HEK293 (cell line): ENCODE measurements at regions not wholly inside any gene's neighbourhood (a gene's known extent, or its start where the extent isn't known, plus 50 kb on each side); places are given as distances from the start of the nearest gene placed in this dataset.

Experiments
- CTCF ChIA-PET: fragments of 350-600 bp; formaldehyde crosslinking; extraction: SDS; loops from one replicate; lab custom pipeline; 2021; ENCODE audit warnings: antibody characterized with exemption; lab: Yijun Ruan, JAX
- POLR2A ChIA-PET: fragments of 300-600 bp; formaldehyde crosslinking; extraction: SDS; loops from one replicate; lab custom pipeline; 2020; ENCODE audit warnings: antibody characterized with exemption, inconsistent platforms; lab: Yijun Ruan, JAX
- H3K27ac ChIP-seq: fragments of 200-500 bp; sonication (Bioruptor generic); 2 replicates; pipeline ENCODE4 v1.5.1; 2014; ENCODE audit warnings: low read depth, low read length, control low read depth, inconsistent platforms; ENCODE audit errors: extremely low read depth
- H3K36me3 ChIP-seq, 2 experiments: fragments of 200-500 bp in 1 of 2; sonication (Bioruptor generic) in 1 of 2; 1 replicate in 1 of 2; 2 replicates in 1 of 2; pipeline ENCODE4 v1.5.1; 2014 to 2017; ENCODE audit warnings: inconsistent platforms in 2 of 2, low read length in 2 of 2; ENCODE audit not compliant: control insufficient read depth in 2 of 2, insufficient read depth in 1 of 2
- H3K4me1 ChIP-seq: fragments of 200-500 bp; sonication (Bioruptor generic); 2 replicates; pipeline ENCODE4 v1.5.1; 2014; ENCODE audit warnings: mild to moderate bottlenecking, low read length, inconsistent platforms; ENCODE audit not compliant: control insufficient read depth, insufficient read depth
- H3K4me3 ChIP-seq: 2 replicates; pipeline ENCODE4 v1.5.1; 2011; ENCODE audit warnings: low read depth, mild to moderate bottlenecking, control low read depth, low read length, moderate library complexity
- H3K9me3 ChIP-seq: fragments of 200-500 bp; sonication (Bioruptor generic); 2 replicates; pipeline ENCODE4 v1.5.1; 2014; ENCODE audit warnings: low read depth, low read length, inconsistent platforms; ENCODE audit not compliant: control insufficient read depth, insufficient read depth
- BCL11B ChIP-seq: fragments of 450-650 bp; formaldehyde crosslinking; IDR thresholded peaks from 2 replicates; pipeline ENCODE4 v1.5.1; 2016; ENCODE audit warnings: low read depth, missing biosample characterization, missing genetic modification characterization
- KLF7 ChIP-seq: fragments of 450-650 bp; formaldehyde crosslinking; IDR thresholded peaks from 2 replicates; pipeline ENCODE4 v1.5.1; 2016; ENCODE audit warnings: missing biosample characterization, missing genetic modification characterization, borderline replicate concordance
- OSR2 ChIP-seq: fragments of 450-650 bp; formaldehyde crosslinking; IDR thresholded peaks from 2 replicates; pipeline ENCODE4 v1.5.1; 2016; ENCODE audit warnings: missing biosample characterization, missing genetic modification characterization
- REST ChIP-seq: fragments of 450-650 bp; formaldehyde crosslinking; IDR thresholded peaks from 2 replicates; pipeline ENCODE4 v1.5.1; 2016; ENCODE audit warnings: missing biosample characterization, missing genetic modification characterization
- SP3 ChIP-seq: fragments of 450-650 bp; formaldehyde crosslinking; IDR thresholded peaks from 2 replicates; pipeline ENCODE4 v1.5.1; 2016; ENCODE audit warnings: missing biosample characterization, missing genetic modification characterization
- SP7 ChIP-seq: fragments of 450-650 bp; formaldehyde crosslinking; IDR thresholded peaks from 2 replicates; pipeline ENCODE4 v1.5.1; 2016; ENCODE audit warnings: missing biosample characterization, missing genetic modification characterization
- TSHZ1 ChIP-seq: fragments of 450-650 bp; formaldehyde crosslinking; IDR thresholded peaks from 2 replicates; pipeline ENCODE4 v1.5.1; 2016; ENCODE audit warnings: missing biosample characterization, missing genetic modification characterization, borderline replicate concordance
- WT1 ChIP-seq: fragments of 450-650 bp; formaldehyde crosslinking; IDR thresholded peaks from 2 replicates; pipeline ENCODE4 v1.5.1; 2016; ENCODE audit warnings: missing biosample characterization, missing genetic modification characterization
- ZBTB1 ChIP-seq: fragments of 450-650 bp; formaldehyde crosslinking; IDR thresholded peaks from 2 replicates; pipeline ENCODE4 v1.5.1; 2016; ENCODE audit warnings: missing biosample characterization, missing genetic modification characterization
- ZBTB20 ChIP-seq: fragments of 450-650 bp; formaldehyde crosslinking; IDR thresholded peaks from 2 replicates; pipeline ENCODE4 v1.5.1; 2016; ENCODE audit warnings: missing biosample characterization, missing genetic modification characterization
- ZFHX2 ChIP-seq: fragments of 450-650 bp; formaldehyde crosslinking; conservative IDR thresholded peaks from 2 replicates; pipeline ENCODE4 v1.5.1; 2016; ENCODE audit warnings: missing biosample characterization, missing genetic modification characterization
- ZNF140 ChIP-seq: fragments of 450-650 bp; formaldehyde crosslinking; IDR thresholded peaks from 2 replicates; pipeline ENCODE4 v1.5.1; 2016; ENCODE audit warnings: missing biosample characterization, missing genetic modification characterization
- ZNF174 ChIP-seq: fragments of 450-650 bp; formaldehyde crosslinking; IDR thresholded peaks from 2 replicates; pipeline ENCODE4 v1.5.0; 2017; ENCODE audit warnings: missing biosample characterization, mild to moderate bottlenecking, missing genetic modification characterization
- ZNF184 ChIP-seq: fragments of 450-650 bp; IDR thresholded peaks from 2 replicates; pipeline ENCODE4 v1.5.1; 2018; ENCODE audit warnings: missing biosample characterization, mild to moderate bottlenecking, missing genetic modification characterization
- ZNF239 ChIP-seq: fragments of 450-650 bp; formaldehyde crosslinking; IDR thresholded peaks from 2 replicates; pipeline ENCODE4 v1.5.1; 2016; ENCODE audit warnings: missing biosample characterization, missing genetic modification characterization
- ZNF24 ChIP-seq: fragments of 450-650 bp; formaldehyde crosslinking; IDR thresholded peaks from 2 replicates; pipeline ENCODE4 v1.5.1; 2016; ENCODE audit warnings: missing biosample characterization, missing genetic modification characterization
- ZNF266 ChIP-seq: fragments of 450-650 bp; formaldehyde crosslinking; IDR thresholded peaks from 2 replicates; pipeline ENCODE4 v1.5.1; 2016; ENCODE audit warnings: missing biosample characterization, missing genetic modification characterization, low read depth
- ZNF302 ChIP-seq: fragments of 450-650 bp; formaldehyde crosslinking; IDR thresholded peaks from 2 replicates; pipeline ENCODE4 v1.5.1; 2016; ENCODE audit warnings: missing biosample characterization, missing genetic modification characterization, low read depth
- ZNF433 ChIP-seq: fragments of 450-650 bp; formaldehyde crosslinking; IDR thresholded peaks from 2 replicates; pipeline ENCODE4 v1.5.1; 2016; ENCODE audit warnings: missing biosample characterization, missing genetic modification characterization, low read depth
- ZNF48 ChIP-seq: fragments of 450-650 bp; formaldehyde crosslinking; IDR thresholded peaks from 2 replicates; pipeline ENCODE4 v1.5.1; 2016; ENCODE audit warnings: missing biosample characterization, missing genetic modification characterization
- ZNF514 ChIP-seq: fragments of 450-650 bp; formaldehyde crosslinking; IDR thresholded peaks from 2 replicates; pipeline ENCODE4 v1.5.1; 2016; ENCODE audit warnings: missing biosample characterization, missing genetic modification characterization
- ZNF529 ChIP-seq: fragments of 450-650 bp; formaldehyde crosslinking; IDR thresholded peaks from 2 replicates; pipeline ENCODE4 v1.5.1; 2017; ENCODE audit warnings: missing genetic modification characterization, missing biosample characterization; ENCODE audit not compliant: insufficient replicate concordance
- ZNF560 ChIP-seq: fragments of 450-650 bp; formaldehyde crosslinking; IDR thresholded peaks from 2 replicates; pipeline ENCODE4 v1.5.1; 2017; ENCODE audit warnings: missing biosample characterization, missing genetic modification characterization, borderline replicate concordance
- ZNF596 ChIP-seq: fragments of 450-650 bp; IDR thresholded peaks from 2 replicates; pipeline ENCODE4 v1.5.0; 2018; ENCODE audit warnings: missing biosample characterization, mild to moderate bottlenecking, missing genetic modification characterization, moderate library complexity
- ZNF654 ChIP-seq: fragments of 450-650 bp; formaldehyde crosslinking; IDR thresholded peaks from 2 replicates; pipeline ENCODE4 v1.5.1; 2016; ENCODE audit warnings: low read depth, missing biosample characterization, missing genetic modification characterization
- ZNF658 ChIP-seq: fragments of 450-650 bp; formaldehyde crosslinking; IDR thresholded peaks from 2 replicates; pipeline ENCODE4; 2016; ENCODE audit warnings: missing biosample characterization, missing genetic modification characterization
- ZNF677 ChIP-seq: fragments of 450-650 bp; IDR thresholded peaks from 2 replicates; pipeline ENCODE4 v1.5.0; 2018; ENCODE audit warnings: missing biosample characterization, mild to moderate bottlenecking, missing genetic modification characterization, moderate library complexity
- ZNF837 ChIP-seq: fragments of 450-650 bp; formaldehyde crosslinking; IDR thresholded peaks from 2 replicates; pipeline ENCODE4 v1.5.1; 2016; ENCODE audit warnings: missing biosample characterization, missing genetic modification characterization
- TF ChIP-seq, protein P1 (sequence below): fragments of 450-650 bp; formaldehyde crosslinking; IDR thresholded peaks from 2 replicates; pipeline ENCODE4 v1.5.1; 2016; ENCODE audit warnings: missing biosample characterization, missing genetic modification characterization

- H3K4me1 ChIP-seq: no peaks in the 10 kb centered on the region
- no peak for TF ChIP-seq KLF7
- no peak for TF ChIP-seq ZNF514 (tag by site-specific recombination)
- TF ChIP-seq TSHZ1: no peak
- TF ChIP-seq, protein P1, sequence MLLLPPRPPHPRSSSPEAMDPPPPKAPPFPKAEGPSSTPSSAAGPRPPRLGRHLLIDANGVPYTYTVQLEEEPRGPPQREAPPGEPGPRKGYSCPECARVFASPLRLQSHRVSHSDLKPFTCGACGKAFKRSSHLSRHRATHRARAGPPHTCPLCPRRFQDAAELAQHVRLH (tag by site-specific recombination): no peak
- TF ChIP-seq REST (tag by site-specific recombination): no peak
- no peak for TF ChIP-seq ZBTB1 (tag by site-specific recombination)
- no peak for TF ChIP-seq ZNF837 (tag by site-specific recombination)
- TF ChIP-seq ZFHX2 (tag by site-specific recombination): no peak
- TF ChIP-seq SP3 (tag by site-specific recombination): no peak
- TF ChIP-seq ZNF654 (tag by site-specific recombination): no peak
- TF ChIP-seq ZNF140: no peak
- TF ChIP-seq ZNF302 (tag by site-specific recombination): no peak
- TF ChIP-seq ZNF184 (tag by site-specific recombination): no peak
- no peak for TF ChIP-seq ZNF529 (tag by site-specific recombination)
- TF ChIP-seq ZNF677: no peak
- no peak for TF ChIP-seq SP7 (tag by site-specific recombination)
- TF ChIP-seq WT1 (tag by site-specific recombination): no peak
- no peak for TF ChIP-seq ZNF433 (tag by site-specific recombination)
- no peak for TF ChIP-seq ZNF24
- TF ChIP-seq, all 188 proteins: peak for 0
- POLR2A ChIA-PET: no interaction called here
- Histone ChIP-seq H3K36me3 (no peaks in the 10 kb centered on the region), H3K4me3 (no peak overlapping the region), H3K9me3 (no peaks in the 10 kb centered on the region), H3K27ac (no peak overlapping the region)
- CTCF ChIA-PET: no interaction called here
Measured at GRCh38 chr3:73863546-73864079, 238.9 kb upstream of the PDZRN3 start.

DNA sequence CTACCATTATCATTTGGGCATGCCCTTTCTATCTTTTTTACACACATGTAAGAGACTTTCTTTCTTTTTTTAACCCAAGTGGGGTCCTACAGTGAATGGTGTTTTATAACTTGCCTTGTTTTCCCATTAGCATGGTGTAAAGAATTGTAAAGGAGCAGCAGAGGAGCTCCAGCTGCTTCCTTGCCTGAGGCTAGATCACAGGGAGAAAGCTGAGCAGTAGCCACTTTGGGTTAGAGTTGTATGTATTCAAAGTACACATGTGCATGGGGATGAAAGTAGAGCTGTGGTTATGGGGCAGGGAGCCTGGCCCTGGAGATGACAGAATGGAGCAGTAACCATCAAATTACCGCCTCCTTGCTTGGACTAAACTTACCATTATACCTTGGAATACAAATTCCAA lies 231.1 kb upstream of the PDZRN3 start:
- Histone ChIP-seq H3K27ac (no peak overlapping the region), H3K4me1 (no peaks in the 10 kb centered on the region), H3K36me3 (no peaks in the 10 kb centered on the region), H3K4me3 (no peak overlapping the region), H3K9me3 (no peaks in the 10 kb centered on the region)
- CTCF ChIA-PET: no interaction called here
- POLR2A ChIA-PET: no interaction called here
- TF ChIP-seq ZBTB20 (tag by site-specific recombination) (no peak), ZNF596 (tag by site-specific recombination) (no peak), ZNF658 (tag by site-specific recombination) (no peak), ZNF48 (tag by site-specific recombination) (no peak), ZNF239 (tag by site-specific recombination) (no peak), ZNF174 (no peak), ZNF266 (tag by site-specific recombination) (no peak), BCL11B (tag by site-specific recombination) (no peak), OSR2 (tag by site-specific recombination) (no peak), ZNF560 (no peak)
